ENCODE measurements at regions not wholly inside any gene's neighbourhood (a gene's known extent, or its start where the extent isn't known, plus 50 kb on each side); places are given as distances from the start of the nearest gene placed in this dataset.

- Histone ChIP-seq H4K20me1 (ENCODE audit: insufficient read depth, low read length) (no peaks in the 10 kb centered on the region), H3K36me3 (replicated peaks in 1 of 2; ENCODE audit: control insufficient read depth in 1 of 2, insufficient read depth in 2 of 2, low read length in 2 of 2) (no peaks in the 10 kb centered on the region), H3K27me3 (ENCODE audit: control insufficient read depth in 1 of 2, insufficient read depth in 2 of 2, low read length in 2 of 2) (no peaks in the 10 kb centered on the region), H2AFZ (ENCODE audit: low read length) (no peak overlapping the region), H3K4me2 (ENCODE audit: low read depth, low read length) (no peak overlapping the region), H3K9ac (ENCODE audit: insufficient read depth, low read depth, low read length) (no peak overlapping the region), H3K27ac (ENCODE audit: extremely low read length, insufficient read depth, low read length) (no peak overlapping the region), H3K79me2 (ENCODE audit: insufficient read depth, low read length) (no peaks in the 10 kb centered on the region), H3K4me3 (replicated peaks in 1 of 3; ENCODE audit: insufficient read depth in 1 of 3, low read depth in 2 of 3, low read length in 3 of 3) (no peak overlapping the region), H3K9me3 (ENCODE audit: low read length) (no peaks in the 10 kb centered on the region), H3K4me1 (ENCODE audit: insufficient read depth, low read length) (no peaks in the 10 kb centered on the region)
- CTCF ChIA-PET (ENCODE audit: low intra/inter-chr PET ratio, low total read pairs), result no interaction called here
- no peak for DNase-seq (ENCODE audit: low spot score)
- no TSS peak for BruUV-seq (replicated peaks)
- no peak for TF ChIP-seq ZSCAN21 (CRISPR knock-in tag; IDR thresholded peaks at IDR 0.05; ENCODE audit: borderline replicate concordance)
- no peak for TF ChIP-seq DZIP1 (CRISPR knock-in tag; IDR thresholded peaks at IDR 0.05)
- TF ChIP-seq CSRNP1 (CRISPR knock-in tag; IDR thresholded peaks at IDR 0.05), result no peak
- no peak for TF ChIP-seq ZZZ3 (CRISPR knock-in tag; IDR thresholded peaks at IDR 0.05; ENCODE audit: borderline replicate concordance)
- no peak for TF ChIP-seq ZSCAN5A (CRISPR knock-in tag; IDR thresholded peaks at IDR 0.05; ENCODE audit: borderline replicate concordance)
- no peak for TF ChIP-seq ZNF784 (CRISPR knock-in tag; IDR thresholded peaks at IDR 0.05; ENCODE audit: borderline replicate concordance)
- POLR2A ChIA-PET, result no interaction called here
- in situ Hi-C loops (cut with HindIII; ENCODE audit: extremely low pct_ligation_motif_present, low pct_unique_long_range_greater_than_20kb), result no loop called here
- no peak for FAIRE-seq
- intact Hi-C loops (cut with micrococcal nuclease; ENCODE audit: unreplicated experiment), result no loop called here
- 30% methylated on average over 4 of the region's 4 CpGs for WGBS (ENCODE audit: low lambda C conversion rate)
- ATAC-seq, result peak; percentile 34
These were observed 322.4 kb upstream of the CLEC14A start for GRCh38 chr14:38578278-38578681.

All from HepG2 (cell line).